DND-41 (cell line): ENCODE measurements at regions not wholly inside any gene's neighbourhood (a gene's known extent, or its start where the extent isn't known, plus 50 kb on each side); places are given as distances from the start of the nearest gene placed in this dataset.

Experiments
- ATAC-seq: fragments of 200-7000 bp; cut with Tn5 transposase; 3 replicates; pipeline ENCODE4 v1.9.1; 2021; ENCODE audit warnings: low read depth; ENCODE audit not compliant: insufficient read depth
- DNase-seq: peaks from one replicate; pipeline ENCODE4 v3.0.0-alpha.2; 2020
- H2AFZ ChIP-seq: 2 replicates; pipeline ENCODE4 v1.6.0; 2012; ENCODE audit warnings: low read depth, low read length
- H3K27ac ChIP-seq: 2 replicates; pipeline ENCODE4 v1.5.1; 2012; ENCODE audit warnings: low read length, inconsistent platforms
- H3K27me3 ChIP-seq: fragments of 200-600 bp; sonication (generic); 2 replicates; pipeline ENCODE4 v1.6.0; 2012; ENCODE audit warnings: low read length, mild to moderate bottlenecking, inconsistent platforms; ENCODE audit not compliant: insufficient read depth, poor library complexity
- H3K36me3 ChIP-seq: 2 replicates; pipeline ENCODE4 v1.5.1; 2012; ENCODE audit warnings: low read length, inconsistent platforms; ENCODE audit not compliant: insufficient read depth
- H3K4me1 ChIP-seq: 2 replicates; pipeline ENCODE4 v1.5.1; 2012; ENCODE audit warnings: mild to moderate bottlenecking, low read length; ENCODE audit not compliant: insufficient read depth
- H3K4me2 ChIP-seq: 2 replicates; pipeline ENCODE4 v1.6.0; 2012; ENCODE audit warnings: mild to moderate bottlenecking, moderate library complexity, low read length, inconsistent platforms; ENCODE audit not compliant: insufficient read depth
- H3K4me3 ChIP-seq, 2 experiments: fragments of 200-600 bp in 1 of 2; shearing (Covaris generic) in 1 of 2; 2 replicates each; pipeline ENCODE4 v1.5.1; 2012 to 2016; ENCODE audit warnings: inconsistent platforms in 2 of 2, low read length in 2 of 2, mild to moderate bottlenecking in 2 of 2, low read depth in 1 of 2, moderate library complexity in 1 of 2
- H3K79me2 ChIP-seq: 2 replicates; pipeline ENCODE4 v1.6.0; 2012; ENCODE audit warnings: low read length, inconsistent platforms; ENCODE audit not compliant: insufficient read depth
- H3K9ac ChIP-seq: 2 replicates; pipeline ENCODE4 v1.6.0; 2012; ENCODE audit warnings: low read depth, mild to moderate bottlenecking, inconsistent platforms, low read length, moderate library complexity
- H3K9me3 ChIP-seq: 2 replicates; pipeline ENCODE4 v1.5.1; 2012; ENCODE audit warnings: low read length, moderate library complexity, mild to moderate bottlenecking, inconsistent platforms; ENCODE audit not compliant: insufficient read depth, severe bottlenecking
- H4K20me1 ChIP-seq: 2 replicates; pipeline ENCODE4 v1.6.0; 2012; ENCODE audit warnings: low read length; ENCODE audit not compliant: insufficient read depth
- CTCF ChIP-seq: IDR thresholded peaks from 2 replicates; pipeline ENCODE4 v1.5.1; 2012; ENCODE audit warnings: borderline replicate concordance, low read length, moderate library complexity, mild to moderate bottlenecking; ENCODE audit not compliant: poor library complexity, severe bottlenecking; ENCODE audit errors: extremely low read depth
- EZH2 ChIP-seq: IDR thresholded peaks from 3 replicates; pipeline ENCODE4 v1.6.1; 2012; ENCODE audit warnings: borderline replicate concordance, low read depth, mild to moderate bottlenecking, moderate library complexity, low read length, inconsistent platforms; ENCODE audit not compliant: severe bottlenecking

GRCh38 chr16:59514651-59515050 lies 780.5 kb upstream of the GOT2 start:
- Histone ChIP-seq H3K9ac (no peak overlapping the region), H3K9me3 (no peaks in the 10 kb centered on the region), H3K27ac (no peak overlapping the region), H3K4me3 (no peak overlapping the region), H3K79me2 (no peaks in the 10 kb centered on the region), H2AFZ (no peak overlapping the region), H4K20me1 (no peaks in the 10 kb centered on the region), H3K4me1 (no peaks in the 10 kb centered on the region), H3K4me2 (no peak overlapping the region), H3K36me3 (no peaks in the 10 kb centered on the region), H3K27me3 (no peaks in the 10 kb centered on the region)
- TF ChIP-seq CTCF: no peak
- TF ChIP-seq EZH2: no peak
- DNase-seq (no peak), ATAC-seq (no peak)

GRCh38 chr16:59510008-59510424 lies 775.9 kb upstream of the GOT2 start:
- Histone ChIP-seq H3K4me2 (no peak overlapping the region), H3K36me3 (no peaks in the 10 kb centered on the region), H3K27ac (no peak overlapping the region), H3K27me3 (no peaks in the 10 kb centered on the region), H4K20me1 (no peaks in the 10 kb centered on the region), H2AFZ (no peak overlapping the region), H3K4me3 (no peak overlapping the region), H3K9me3 (no peaks in the 10 kb centered on the region), H3K4me1 (no peaks in the 10 kb centered on the region), H3K9ac (no peak overlapping the region), H3K79me2 (no peaks in the 10 kb centered on the region)
- ATAC-seq: no peak
- no peak for DNase-seq
- no peak for TF ChIP-seq CTCF
- TF ChIP-seq EZH2: no peak

GRCh38 chr16:59500601-59501000 lies 766.5 kb upstream of the GOT2 start:
- H4K20me1 ChIP-seq: no peaks in the 10 kb centered on the region
- no peaks in the 10 kb centered on the region for H3K79me2 ChIP-seq
- no peak for TF ChIP-seq EZH2
- TF ChIP-seq CTCF: no peak
- H3K4me2 ChIP-seq: no peak overlapping the region
- H3K4me1 ChIP-seq: no peaks in the 10 kb centered on the region
- no peak overlapping the region for H3K9ac ChIP-seq
- no peaks in the 10 kb centered on the region for H3K36me3 ChIP-seq
- ATAC-seq (no peak), DNase-seq (no peak)
- no peak overlapping the region for H2AFZ ChIP-seq
- no peak overlapping the region for H3K4me3 ChIP-seq
- no peaks in the 10 kb centered on the region for H3K9me3 ChIP-seq
- H3K27ac ChIP-seq: no peak overlapping the region
- H3K27me3 ChIP-seq: no peaks in the 10 kb centered on the region

- no peak overlapping the region for H3K27ac ChIP-seq
- DNase-seq (no peak), ATAC-seq (no peak)
- no peak overlapping the region for H3K4me3 ChIP-seq
- H3K79me2 ChIP-seq: no peaks in the 10 kb centered on the region
- no peaks in the 10 kb centered on the region for H3K36me3 ChIP-seq
- no peaks in the 10 kb centered on the region for H3K27me3 ChIP-seq
- H4K20me1 ChIP-seq: no peaks in the 10 kb centered on the region
- H3K9ac ChIP-seq: no peak overlapping the region
- H3K9me3 ChIP-seq: no peaks in the 10 kb centered on the region
- H2AFZ ChIP-seq: no peak overlapping the region
- H3K4me2 ChIP-seq: no peak overlapping the region
- H3K4me1 ChIP-seq: no peaks in the 10 kb centered on the region
- TF ChIP-seq EZH2 (no peak), CTCF (no peak)
These were observed 753.0 kb upstream of the GOT2 start for GRCh38 chr16:59487067-59487466.
